GM18499 (cell line): ENCODE measurements at regions not wholly inside any gene's neighbourhood (a gene's known extent, or its start where the extent isn't known, plus 50 kb on each side); places are given as distances from the start of the nearest gene placed in this dataset.

Experiments
- ATAC-seq: cut with Tn5 transposase; IDR thresholded peaks from one replicate; pipeline ENCODE4 v1.9.1; 2021; ENCODE audit warnings: moderate number of reproducible peaks; ENCODE audit not compliant: insufficient read depth, unreplicated experiment

DNA sequence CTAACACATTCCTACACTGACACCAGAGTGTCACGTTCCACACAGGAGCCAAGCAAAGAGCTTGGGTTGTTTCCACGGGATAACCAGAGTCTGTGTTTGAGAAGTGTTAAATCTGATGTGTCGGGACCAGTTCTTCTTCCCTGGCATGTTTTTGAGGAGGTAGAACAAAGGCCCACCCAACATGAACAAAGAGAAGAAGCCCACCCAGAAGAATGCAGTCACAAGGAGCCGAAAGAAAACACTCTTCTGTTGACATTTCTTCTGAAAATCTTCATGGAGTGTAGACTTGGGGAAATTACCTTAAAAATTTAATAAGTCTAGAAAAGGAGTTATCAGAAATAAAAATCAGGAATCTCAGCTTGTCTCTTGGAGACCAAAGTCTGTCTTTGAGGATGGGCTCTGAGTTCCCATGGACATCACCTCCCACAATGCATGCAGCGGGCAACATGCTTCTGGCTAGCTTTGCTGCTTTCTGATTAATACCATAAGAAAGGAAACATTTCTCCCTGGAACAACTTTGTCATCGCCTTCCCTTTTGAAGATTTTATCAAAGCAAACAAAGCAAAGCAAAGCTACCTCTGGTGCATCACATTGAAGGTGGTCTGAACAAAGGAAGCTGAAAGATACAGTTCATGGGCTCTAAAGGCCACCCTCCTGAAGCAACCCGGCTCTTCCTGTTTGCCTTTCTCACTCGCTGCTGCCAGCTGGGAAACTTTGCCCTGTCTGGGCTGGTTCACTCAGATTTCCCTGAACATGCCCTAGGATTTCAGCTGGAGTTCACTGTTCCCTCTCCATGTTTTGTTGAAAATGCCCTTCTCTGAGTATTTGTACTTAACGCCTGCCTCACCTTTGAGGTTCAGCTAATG, 448.1 kb downstream of the KIF16B start:
- no peak for ATAC-seq

DNA sequence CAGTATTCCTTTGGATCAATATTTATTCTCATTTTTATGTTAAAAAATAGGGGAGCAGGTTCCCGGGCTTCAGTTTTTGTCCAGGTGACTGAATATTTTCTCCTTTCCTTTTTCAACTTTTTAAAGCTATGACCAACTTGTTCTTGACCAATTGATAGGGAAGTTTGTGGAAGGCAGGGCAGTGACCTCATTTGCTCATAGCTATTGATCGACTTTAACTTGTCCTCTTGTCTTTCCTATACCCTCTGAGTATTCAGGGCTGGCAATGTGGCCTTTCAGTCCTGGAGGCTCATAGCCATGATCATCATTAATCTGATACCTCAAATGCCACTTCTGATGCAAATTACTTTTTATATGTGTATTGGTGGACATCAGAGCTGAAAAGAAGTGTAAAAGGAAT, 448.8 kb downstream of the KIF16B start:
- ATAC-seq, result no peak

DNA sequence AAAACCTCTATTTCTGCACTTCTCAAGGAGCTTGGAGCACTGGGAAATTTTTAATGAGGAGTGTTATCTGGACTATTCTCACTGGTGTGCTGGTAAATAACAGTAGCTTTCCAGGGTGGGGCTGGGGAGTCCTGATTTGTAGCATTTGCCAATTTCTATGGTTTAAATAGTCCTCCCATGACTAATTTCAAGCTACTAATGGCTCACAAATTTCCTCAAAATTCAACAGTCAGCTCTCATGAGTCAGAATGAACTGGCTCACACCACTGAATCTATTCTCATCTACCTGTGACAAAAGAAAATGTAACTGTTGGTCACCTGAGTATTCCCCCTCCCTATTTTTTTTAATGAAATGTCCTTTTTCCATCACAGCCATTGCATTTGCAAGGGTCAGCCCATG, 449.6 kb downstream of the KIF16B start:
- ATAC-seq, result no peak

DNA sequence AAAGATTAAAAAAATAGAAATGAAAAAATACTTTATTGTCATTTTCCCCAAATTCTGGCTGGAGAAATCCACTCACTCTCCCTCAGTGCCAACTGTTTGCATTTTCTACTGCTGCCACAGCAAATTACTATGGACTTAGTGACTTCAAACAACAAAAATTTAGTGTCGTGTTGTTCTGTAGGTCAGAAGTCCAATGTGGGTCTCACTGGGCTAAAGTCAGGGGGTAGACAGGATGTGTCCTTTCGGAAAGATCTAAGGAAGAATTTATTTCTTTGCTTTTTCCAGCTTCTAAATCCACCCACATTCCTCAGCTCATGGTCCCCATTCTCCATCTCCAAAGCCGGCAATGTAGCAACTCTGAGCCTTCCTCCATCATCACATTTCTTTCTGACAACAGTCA, 453.3 kb downstream of the KIF16B start:
- ATAC-seq, result no peak

DNA sequence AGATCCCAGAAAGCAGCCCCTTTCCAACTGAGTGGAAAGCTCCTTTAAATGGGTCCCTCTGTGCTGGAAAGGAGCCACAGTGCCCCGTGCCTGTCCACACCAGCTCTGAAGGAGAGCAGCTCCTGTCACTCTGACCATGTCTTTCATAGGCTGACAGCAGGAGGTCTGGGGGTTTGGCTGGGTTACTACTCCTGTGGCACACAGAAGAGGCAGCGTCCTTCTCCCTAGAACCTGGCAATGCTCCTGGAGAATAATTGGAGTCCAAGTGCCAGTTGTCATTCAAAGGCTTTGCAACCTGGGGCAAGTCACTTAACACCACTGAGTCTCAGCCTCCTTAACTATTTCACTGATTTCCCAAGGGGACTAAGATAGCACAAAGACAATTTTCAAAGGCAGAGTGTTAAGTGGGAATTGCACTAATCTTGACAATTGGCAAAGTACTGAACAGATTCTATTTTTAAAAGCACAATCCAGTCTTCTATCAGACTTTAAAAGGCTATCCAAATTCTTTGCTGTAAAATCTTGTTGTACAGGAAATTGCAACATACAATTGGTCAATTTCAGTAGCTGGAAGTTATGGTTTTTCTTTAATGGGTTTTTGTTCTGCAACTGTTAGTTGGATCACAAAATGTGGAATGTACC, 457.2 kb downstream of the KIF16B start:
- no peak for ATAC-seq

DNA sequence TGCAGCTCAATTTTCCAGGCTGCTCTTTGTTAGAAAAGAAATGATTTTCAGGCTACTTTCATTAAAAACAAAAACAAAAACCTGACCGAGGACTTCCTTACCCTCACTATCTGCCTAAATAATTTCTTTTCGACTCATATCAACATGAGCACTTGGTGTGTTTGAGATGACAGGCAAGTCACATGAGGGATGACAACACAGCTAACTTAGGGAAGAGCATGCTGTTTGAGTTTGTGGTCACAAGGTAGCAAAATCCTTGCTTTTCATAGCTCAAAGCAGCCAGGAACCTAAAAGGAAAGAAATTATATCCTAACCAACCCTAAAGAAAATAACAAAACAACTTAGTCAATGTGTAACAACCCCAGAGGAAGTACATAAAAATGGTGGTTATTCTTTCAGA, 459.5 kb downstream of the KIF16B start:
- no peak for ATAC-seq

DNA sequence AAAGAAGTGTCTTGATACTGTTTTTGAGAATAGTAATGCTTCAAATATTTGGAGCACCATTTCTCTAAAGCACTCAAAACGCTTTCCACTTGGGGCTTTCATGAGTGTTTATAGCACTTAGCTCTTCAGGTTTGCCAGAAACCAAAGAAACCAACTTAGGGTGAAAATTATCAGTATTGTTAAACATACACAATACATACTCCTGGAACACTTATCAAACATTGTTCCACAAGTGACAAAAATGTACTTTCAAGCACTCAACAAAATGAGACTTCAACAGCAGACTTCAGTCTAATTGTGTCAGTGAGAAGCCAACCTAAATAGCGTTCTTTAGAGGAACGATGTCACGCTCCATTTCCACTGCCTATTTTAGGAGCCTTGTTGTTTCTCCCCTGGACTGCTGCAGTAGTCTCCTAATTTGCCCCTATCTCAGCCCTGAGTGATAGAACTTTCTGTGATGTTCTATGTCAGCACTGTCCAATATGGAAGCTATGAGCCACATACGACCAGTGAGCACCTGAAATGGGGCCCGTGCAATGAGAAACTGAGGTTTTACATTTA, 461.3 kb downstream of the KIF16B start:
- ATAC-seq, result no peak

DNA sequence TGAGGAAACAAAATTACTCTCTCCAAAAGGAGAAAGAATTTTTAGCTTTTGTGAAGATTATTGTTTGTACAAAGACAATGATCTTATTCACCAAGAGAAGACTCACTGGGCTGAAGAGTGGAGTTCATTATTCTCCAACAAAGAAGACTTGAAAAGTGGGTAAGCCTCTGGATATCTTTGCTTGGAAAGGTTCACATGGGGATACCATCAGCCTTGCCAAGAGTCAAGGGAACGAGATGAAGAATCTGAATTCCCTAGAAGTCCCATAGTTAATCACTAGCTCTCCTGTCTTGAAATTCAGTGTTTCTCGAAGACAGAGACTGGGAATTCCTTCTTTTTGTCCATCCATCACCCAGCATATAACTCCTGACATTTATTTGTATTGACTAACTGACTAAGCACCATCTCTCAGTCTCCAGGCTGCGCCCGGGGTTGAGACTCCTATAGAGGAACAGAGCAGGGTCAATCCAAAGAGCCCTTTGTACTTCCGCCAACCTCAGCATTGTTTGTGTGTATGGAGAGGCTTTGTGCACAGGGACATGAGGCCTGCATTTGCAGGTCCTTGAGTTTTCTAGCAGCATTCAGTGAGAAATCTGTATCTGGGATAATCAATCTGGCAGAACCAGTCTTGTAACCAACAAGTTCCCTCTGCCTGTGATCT, 461.9 kb downstream of the KIF16B start:
- ATAC-seq, result no peak

DNA sequence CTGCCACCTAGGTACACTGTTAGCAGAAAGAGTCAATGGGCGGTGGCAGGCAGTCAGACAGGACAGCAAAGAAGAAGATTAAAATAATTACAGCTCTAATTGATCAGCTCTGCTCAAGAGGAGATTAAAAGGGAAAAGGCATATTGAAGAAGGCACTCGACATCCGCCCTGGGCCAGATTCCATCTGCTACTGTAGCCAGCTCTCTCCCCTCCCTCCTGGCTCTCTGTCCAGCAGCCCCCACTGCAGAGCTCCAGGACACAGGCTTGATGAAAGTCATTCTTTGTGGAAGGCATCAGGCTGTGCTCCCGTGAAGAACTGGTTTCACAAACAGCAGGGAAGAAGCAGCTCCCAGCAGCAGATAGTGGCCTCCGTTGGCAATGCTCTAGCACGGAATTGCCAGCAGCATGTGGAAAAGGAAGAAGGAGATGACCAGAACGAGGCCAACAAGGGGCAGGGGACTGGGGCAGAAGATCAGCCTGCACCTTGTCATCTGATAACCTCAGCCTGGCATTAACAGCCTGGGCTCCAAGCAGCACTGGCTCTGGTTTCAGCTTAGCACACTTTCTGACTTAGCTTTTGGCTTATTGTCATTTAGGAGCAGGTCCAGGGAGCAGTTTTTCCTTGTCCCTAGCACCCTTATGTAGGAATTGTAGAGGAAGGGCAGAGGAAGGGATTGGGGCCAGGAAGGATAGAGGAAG, 465.9 kb downstream of the KIF16B start:
- no peak for ATAC-seq

DNA sequence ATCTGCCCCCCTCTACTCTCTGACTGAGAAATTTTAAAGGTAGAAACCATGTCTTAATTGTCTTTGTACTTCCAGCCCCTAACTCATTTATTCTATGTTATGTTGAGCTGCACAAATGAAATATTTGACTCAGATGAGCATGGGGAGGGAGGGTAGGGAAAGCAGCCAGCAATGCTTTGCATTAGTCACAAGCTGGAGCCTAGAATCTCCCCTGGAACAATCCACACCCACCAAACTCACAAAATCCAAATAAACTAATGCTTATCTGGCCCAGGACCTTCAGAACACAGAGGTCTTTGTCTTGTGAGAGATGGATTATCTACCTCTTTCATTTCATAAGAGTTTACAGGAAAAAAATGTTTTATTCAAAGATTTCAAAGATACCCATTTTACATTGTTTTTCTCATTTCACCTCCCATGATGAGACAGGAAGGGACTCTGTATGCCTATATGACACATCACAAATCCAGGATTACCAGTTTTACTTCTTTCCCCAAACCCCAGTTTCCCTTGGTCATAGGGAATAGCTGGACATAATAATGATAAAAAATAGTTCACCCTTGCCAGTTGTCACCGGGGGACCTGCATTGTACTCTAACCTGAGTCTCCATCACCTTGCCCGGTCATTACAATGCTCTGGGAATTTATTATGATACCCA, 466.9 kb downstream of the KIF16B start:
- ATAC-seq, result no peak

DNA sequence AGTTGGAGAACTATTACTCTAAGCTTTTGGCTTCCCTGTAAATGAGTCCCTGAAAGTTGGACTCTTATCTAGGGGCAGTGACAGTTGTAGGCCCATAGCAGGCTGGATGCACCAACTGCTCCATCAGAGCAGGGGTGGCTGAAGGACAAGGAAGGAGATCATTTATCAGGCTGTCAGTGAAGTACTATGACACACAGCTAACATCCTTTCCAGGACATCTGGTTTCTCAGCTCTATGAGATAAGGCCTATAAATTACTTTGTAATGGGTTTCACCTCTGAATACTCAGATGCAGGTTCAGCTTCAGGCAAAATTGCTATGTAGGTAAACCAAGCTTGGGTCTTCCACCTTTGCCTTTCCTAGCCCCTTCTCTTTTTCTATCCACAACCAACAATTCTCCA, 468.5 kb downstream of the KIF16B start:
- ATAC-seq, result no peak
